ENCODE measurements at regions not wholly inside any gene's neighbourhood (a gene's known extent, or its start where the extent isn't known, plus 50 kb on each side); places are given as distances from the start of the nearest gene placed in this dataset.

GRCh38 chr6:93105017-93105416 lies 314.3 kb downstream of the EPHA7 start:
- Histone ChIP-seq H3K79me2 (ENCODE audit: control insufficient read depth, insufficient read depth, low read length) (no peaks in the 10 kb centered on the region), H3K27me3 (replicated peaks in 1 of 2; ENCODE audit: control insufficient read depth in 2 of 2, insufficient read depth in 2 of 2, low read length in 1 of 2) (no peaks in the 10 kb centered on the region), H3K4me2 (ENCODE audit: control insufficient read depth, insufficient read depth) (no peak overlapping the region), H3K9me3 (replicated peaks; ENCODE audit: control insufficient read depth, insufficient read depth, low read length) (no peaks in the 10 kb centered on the region), H2AFZ (ENCODE audit: control insufficient read depth, low read depth, low read length) (no peak overlapping the region), H3K4me1 (ENCODE audit: control insufficient read depth, insufficient read depth, low read length) (no peaks in the 10 kb centered on the region), H3K27ac (ENCODE audit: control insufficient read depth, insufficient read depth) (no peak overlapping the region), H3K4me3 (no peak overlapping the region), H3K36me3 (ENCODE audit: control insufficient read depth in 2 of 2, insufficient read depth in 2 of 2, low read length in 1 of 2) (no peaks in the 10 kb centered on the region), H4K20me1 (ENCODE audit: control insufficient read depth, insufficient read depth) (no peaks in the 10 kb centered on the region), H3K9ac (ENCODE audit: control insufficient read depth, insufficient read depth, low read length) (no peak overlapping the region)
- in situ Hi-C loops (cut with MboI) = no loop called here
- RAD21 ChIA-PET (ENCODE audit: unreplicated experiment) = no interaction called here
- POLR2A ChIA-PET = no interaction called here
- SMC1A ChIA-PET (ENCODE audit: uncharacterized antibody, unreplicated experiment) = interaction anchor here (1.3 kb wide), 1 partner anchor 9 kb away, joined by 5 read pairs; no protein-coding TSS in a partner anchor
- ATAC-seq (no peak), FAIRE-seq (no peak), DNase-seq (ENCODE audit: low read depth, low spot score) (no peak)
- TF ChIP-seq CREM (IDR thresholded peaks at IDR 0.05; ENCODE audit: low read depth) (no peak), PBX3 (IDR thresholded peaks at IDR 0.05; ENCODE audit: insufficient replicate concordance, low read depth, low read length) (no peak), IKZF2 (IDR thresholded peaks at IDR 0.05) (no peak), KAT2A (conservative IDR thresholded peaks at IDR 0.05; ENCODE audit: control insufficient read depth, low read depth, low read length) (no peak), YY1 (IDR thresholded peaks at IDR 0.05; ENCODE audit: low read depth, low read length) (no peak), SMC3 (IDR thresholded peaks at IDR 0.05; ENCODE audit: borderline replicate concordance, low read length) (no peak), CTCF (IDR thresholded peaks at IDR 0.05 in 2 of 3, conservative IDR thresholded peaks at IDR 0.05 in 1 of 3; ENCODE audit: control insufficient read depth in 2 of 3, extremely low read depth in 1 of 3, insufficient read depth in 1 of 3, low read depth in 3 of 3, low read length in 3 of 3) (no peak), RAD21 (IDR thresholded peaks at IDR 0.05; ENCODE audit: insufficient read depth, low read depth, low read length) (no peak), IRF4 (IDR thresholded peaks at IDR 0.05; ENCODE audit: low read depth, low read length) (no peak), STAT1 (conservative IDR thresholded peaks at IDR 0.05) (no peak), CHD2 (IDR thresholded peaks at IDR 0.05; ENCODE audit: borderline replicate concordance, low read depth, low read length) (no peak), STAT3 (IDR thresholded peaks at IDR 0.05; ENCODE audit: low read depth, low read length) (no peak), CBX5 (IDR thresholded peaks at IDR 0.05; ENCODE audit: low read depth) (no peak), NFIC (IDR thresholded peaks at IDR 0.05; ENCODE audit: low read depth, low read length) (no peak)
- TF ChIP-seq, protein P1, sequence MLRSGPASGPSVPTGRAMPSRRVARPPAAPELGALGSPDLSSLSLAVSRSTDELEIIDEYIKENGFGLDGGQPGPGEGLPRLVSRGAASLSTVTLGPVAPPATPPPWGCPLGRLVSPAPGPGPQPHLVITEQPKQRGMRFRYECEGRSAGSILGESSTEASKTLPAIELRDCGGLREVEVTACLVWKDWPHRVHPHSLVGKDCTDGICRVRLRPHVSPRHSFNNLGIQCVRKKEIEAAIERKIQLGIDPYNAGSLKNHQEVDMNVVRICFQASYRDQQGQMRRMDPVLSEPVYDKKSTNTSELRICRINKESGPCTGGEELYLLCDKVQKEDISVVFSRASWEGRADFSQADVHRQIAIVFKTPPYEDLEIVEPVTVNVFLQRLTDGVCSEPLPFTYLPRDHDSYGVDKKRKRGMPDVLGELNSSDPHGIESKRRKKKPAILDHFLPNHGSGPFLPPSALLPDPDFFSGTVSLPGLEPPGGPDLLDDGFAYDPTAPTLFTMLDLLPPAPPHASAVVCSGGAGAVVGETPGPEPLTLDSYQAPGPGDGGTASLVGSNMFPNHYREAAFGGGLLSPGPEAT (IDR thresholded peaks at IDR 0.05; ENCODE audit: low read depth) = no peak
- TF ChIP-seq, protein P2, sequence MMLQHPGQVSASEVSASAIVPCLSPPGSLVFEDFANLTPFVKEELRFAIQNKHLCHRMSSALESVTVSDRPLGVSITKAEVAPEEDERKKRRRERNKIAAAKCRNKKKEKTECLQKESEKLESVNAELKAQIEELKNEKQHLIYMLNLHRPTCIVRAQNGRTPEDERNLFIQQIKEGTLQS (IDR thresholded peaks at IDR 0.05; ENCODE audit: borderline replicate concordance, extremely low read depth, low read depth, low read length) = no peak
- BruUV-seq (replicated peaks) = no TSS peak
- 22% methylated on average over 3 of the region's 3 CpGs for WGBS (ENCODE audit: insufficient coverage, insufficient replicate concordance, low lambda C conversion rate, missing lambda C conversion rate)
- intact Hi-C loops (cut with micrococcal nuclease; ENCODE audit: unreplicated experiment) = no loop called here
- CTCF ChIA-PET = no interaction called here

All from GM12878 (cell line).